Epithelial cell of proximal tubule (primary cell): ENCODE measurements at regions not wholly inside any gene's neighbourhood (a gene's known extent, or its start where the extent isn't known, plus 50 kb on each side); places are given as distances from the start of the nearest gene placed in this dataset.

Source experiments
- DNase-seq: peaks from one replicate; pipeline ENCODE4 v3.0.0-alpha.2; 2011; ENCODE audit warnings: low read depth
- H3K4me3 ChIP-seq: 2 replicates; pipeline ENCODE4 v1.5.1; 2011; ENCODE audit warnings: low read depth, mild to moderate bottlenecking, low read length
- TF ChIP-seq, protein P1 (sequence below): conservative IDR thresholded peaks from 2 replicates; pipeline ENCODE4 v1.5.1; 2012; ENCODE audit warnings: low read depth, mild to moderate bottlenecking, low read length

DNA sequence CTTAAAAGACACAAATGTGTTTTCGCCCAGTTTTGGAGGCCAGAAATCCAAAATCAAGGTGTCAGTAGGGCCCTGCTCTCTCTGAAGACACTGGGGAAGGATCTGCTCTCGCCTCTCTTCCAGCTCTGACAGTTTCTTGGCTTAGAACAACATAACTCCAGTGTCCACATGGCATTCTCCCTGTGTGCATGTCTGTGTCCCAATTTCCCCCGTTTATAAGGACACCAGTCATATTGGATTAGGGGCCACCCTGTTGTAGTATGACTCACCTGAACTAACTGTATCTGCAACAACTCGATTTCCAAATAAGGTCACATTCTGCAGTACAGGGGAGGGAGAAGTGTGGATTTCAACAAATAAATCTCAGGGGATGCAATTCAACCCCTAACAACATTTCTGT is 263.2 kb downstream of the SS18 start:
- TF ChIP-seq, protein P1, sequence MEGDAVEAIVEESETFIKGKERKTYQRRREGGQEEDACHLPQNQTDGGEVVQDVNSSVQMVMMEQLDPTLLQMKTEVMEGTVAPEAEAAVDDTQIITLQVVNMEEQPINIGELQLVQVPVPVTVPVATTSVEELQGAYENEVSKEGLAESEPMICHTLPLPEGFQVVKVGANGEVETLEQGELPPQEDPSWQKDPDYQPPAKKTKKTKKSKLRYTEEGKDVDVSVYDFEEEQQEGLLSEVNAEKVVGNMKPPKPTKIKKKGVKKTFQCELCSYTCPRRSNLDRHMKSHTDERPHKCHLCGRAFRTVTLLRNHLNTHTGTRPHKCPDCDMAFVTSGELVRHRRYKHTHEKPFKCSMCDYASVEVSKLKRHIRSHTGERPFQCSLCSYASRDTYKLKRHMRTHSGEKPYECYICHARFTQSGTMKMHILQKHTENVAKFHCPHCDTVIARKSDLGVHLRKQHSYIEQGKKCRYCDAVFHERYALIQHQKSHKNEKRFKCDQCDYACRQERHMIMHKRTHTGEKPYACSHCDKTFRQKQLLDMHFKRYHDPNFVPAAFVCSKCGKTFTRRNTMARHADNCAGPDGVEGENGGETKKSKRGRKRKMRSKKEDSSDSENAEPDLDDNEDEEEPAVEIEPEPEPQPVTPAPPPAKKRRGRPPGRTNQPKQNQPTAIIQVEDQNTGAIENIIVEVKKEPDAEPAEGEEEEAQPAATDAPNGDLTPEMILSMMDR: no peak
- DNase-seq: no peak
- H3K4me3 ChIP-seq: no peak overlapping the region

- TF ChIP-seq, protein P1: no peak
- H3K4me3 ChIP-seq: no peak overlapping the region
- no peak for DNase-seq
Observed at GRCh38 chr18:25826823-25827222, 263.6 kb downstream of the SS18 start.

GRCh38 chr18:25825979-25826776 is 264.2 kb downstream of the SS18 start:
- TF ChIP-seq, protein P1: no peak
- H3K4me3 ChIP-seq: no peak overlapping the region
- no peak for DNase-seq

DNA sequence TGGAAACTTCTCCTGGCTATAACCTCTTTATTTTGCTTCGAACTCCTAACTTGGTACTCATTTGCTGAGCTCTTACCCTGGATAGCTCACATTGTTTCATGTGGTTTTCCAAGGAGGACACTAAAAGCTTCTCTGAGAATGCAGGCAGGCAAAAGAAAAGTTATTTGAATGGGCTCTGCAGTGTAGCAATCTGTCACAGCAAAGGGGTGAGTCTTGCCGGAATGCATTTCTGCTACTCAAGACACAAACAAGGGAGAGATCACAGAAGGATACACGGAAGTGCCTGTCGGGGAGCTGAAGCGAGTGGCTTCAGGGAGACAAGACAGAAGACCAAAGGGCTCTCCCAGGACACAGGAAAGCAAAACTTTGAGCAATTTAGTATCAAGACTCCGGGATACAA is 265.4 kb downstream of the SS18 start:
- no peak overlapping the region for H3K4me3 ChIP-seq
- no peak for DNase-seq
- TF ChIP-seq, protein P1: no peak

GRCh38 chr18:25819746-25820363 is 270.6 kb downstream of the SS18 start:
- no peak overlapping the region for H3K4me3 ChIP-seq
- TF ChIP-seq, protein P1: no peak
- no peak for DNase-seq

- TF ChIP-seq, protein P1: no peak
- DNase-seq: no peak
- no peak overlapping the region for H3K4me3 ChIP-seq
Observed at GRCh38 chr18:25818505-25818904, 271.9 kb downstream of the SS18 start.
